Calu3 (cell line): ENCODE measurements at regions not wholly inside any gene's neighbourhood (a gene's known extent, or its start where the extent isn't known, plus 50 kb on each side); places are given as distances from the start of the nearest gene placed in this dataset.
A peak's percentile ranks its signal among the peaks of the same experiment; 100 is the strongest.

Source experiments
- BruUV-seq: library from RNA; stranded (reverse); fragments of 400-500 nt; replicated peaks from 2 replicates; lab custom pipeline; 2021; lab: Mats Ljungman, UMichigan
- CTCF ChIA-PET: fragments of 300-600 bp; sonication (Branson Sonifier 250); formaldehyde crosslinking; loops from one replicate; lab custom pipeline; 2022; ENCODE audit warnings: antibody characterized with exemption; lab: Charles Lee
- DNase-seq: peaks from one replicate; pipeline ENCODE4 v3.0.0; 2022
- H3K27ac Mint-ChIP-seq: one replicate; pipeline ENCODE4 v1.8.0; 2022; ENCODE audit warnings: mixed read lengths; ENCODE audit not compliant: unreplicated experiment
- H3K27me3 Mint-ChIP-seq: one replicate; pipeline ENCODE4 v1.8.0; 2022; ENCODE audit warnings: mixed read lengths; ENCODE audit not compliant: unreplicated experiment
- H3K36me3 Mint-ChIP-seq: one replicate; pipeline ENCODE4 v1.8.0; 2022; ENCODE audit warnings: mild to moderate bottlenecking, moderate library complexity, mixed read lengths; ENCODE audit not compliant: insufficient read depth, unreplicated experiment
- H3K4me1 Mint-ChIP-seq: one replicate; pipeline ENCODE4 v1.8.0; 2022; ENCODE audit warnings: mild to moderate bottlenecking, low read depth, mixed read lengths; ENCODE audit not compliant: unreplicated experiment
- H3K4me3 Mint-ChIP-seq: one replicate; pipeline ENCODE4 v1.8.0; 2022; ENCODE audit warnings: mild to moderate bottlenecking, low read depth, moderate library complexity, mixed read lengths; ENCODE audit not compliant: unreplicated experiment
- H3K9me3 Mint-ChIP-seq: one replicate; pipeline ENCODE4 v1.8.0; 2022; ENCODE audit warnings: low read depth, mixed read lengths; ENCODE audit not compliant: unreplicated experiment
- intact Hi-C: fragments of 100-400 bp; cut with micrococcal nuclease; formaldehyde crosslinking; loops from one replicate; pipeline ENCODE4 v1.10.0; 2022; ENCODE audit not compliant: unreplicated experiment
- TF ChIP-seq, protein P1 (sequence below): fragments of 200-600 bp; IDR thresholded peaks from one replicate; pipeline ENCODE4 v1.8.0; 2022; ENCODE audit warnings: antibody characterized with exemption; ENCODE audit not compliant: unreplicated experiment

DNA sequence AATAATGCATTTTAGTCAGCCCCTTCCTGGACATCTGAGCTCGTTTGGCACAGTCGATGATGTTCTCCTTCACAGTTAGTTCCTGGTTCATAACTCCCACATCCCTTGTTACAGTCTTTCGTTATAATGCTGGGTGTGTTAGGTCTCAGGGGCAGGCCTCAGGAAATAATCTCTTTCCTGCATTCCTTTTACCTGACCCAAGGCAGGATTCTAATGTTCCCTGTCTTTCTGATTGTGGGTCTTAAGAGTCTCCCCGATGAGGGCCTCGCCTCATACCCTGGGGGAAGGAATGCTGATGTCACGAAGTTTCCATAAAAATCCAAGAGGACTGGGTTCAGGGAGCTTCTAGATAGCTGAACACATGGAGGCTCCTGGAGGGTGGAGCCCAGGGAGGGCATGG lies 104.0 kb upstream of the CARMIL1 start:
- TF ChIP-seq, protein P1, sequence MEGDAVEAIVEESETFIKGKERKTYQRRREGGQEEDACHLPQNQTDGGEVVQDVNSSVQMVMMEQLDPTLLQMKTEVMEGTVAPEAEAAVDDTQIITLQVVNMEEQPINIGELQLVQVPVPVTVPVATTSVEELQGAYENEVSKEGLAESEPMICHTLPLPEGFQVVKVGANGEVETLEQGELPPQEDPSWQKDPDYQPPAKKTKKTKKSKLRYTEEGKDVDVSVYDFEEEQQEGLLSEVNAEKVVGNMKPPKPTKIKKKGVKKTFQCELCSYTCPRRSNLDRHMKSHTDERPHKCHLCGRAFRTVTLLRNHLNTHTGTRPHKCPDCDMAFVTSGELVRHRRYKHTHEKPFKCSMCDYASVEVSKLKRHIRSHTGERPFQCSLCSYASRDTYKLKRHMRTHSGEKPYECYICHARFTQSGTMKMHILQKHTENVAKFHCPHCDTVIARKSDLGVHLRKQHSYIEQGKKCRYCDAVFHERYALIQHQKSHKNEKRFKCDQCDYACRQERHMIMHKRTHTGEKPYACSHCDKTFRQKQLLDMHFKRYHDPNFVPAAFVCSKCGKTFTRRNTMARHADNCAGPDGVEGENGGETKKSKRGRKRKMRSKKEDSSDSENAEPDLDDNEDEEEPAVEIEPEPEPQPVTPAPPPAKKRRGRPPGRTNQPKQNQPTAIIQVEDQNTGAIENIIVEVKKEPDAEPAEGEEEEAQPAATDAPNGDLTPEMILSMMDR, result peak; percentile 18
- Mint-ChIP-seq H3K9me3 (peaks cover 3% of the 10 kb centered on the region), H3K27ac (peak overlapping the region; percentile 73), H3K4me1 (peaks cover 57% of the 10 kb centered on the region), H3K36me3 (peaks cover 13% of the 10 kb centered on the region), H3K27me3 (no peaks in the 10 kb centered on the region), H3K4me3 (peak overlapping the region; percentile 19)
- intact Hi-C loops, result loop anchor here (1.0 to 10.0 kb wide), 4 partner anchors 37 to 320 kb away; no protein-coding TSS in a partner anchor
- DNase-seq, result peak; percentile 81
- no TSS peak for BruUV-seq
- CTCF ChIA-PET, result interaction anchor here (0.6 to 2.8 kb wide), 15 partner anchors 9 to 462 kb away, joined by 3 to 33 read pairs (median 3); no protein-coding TSS in a partner anchor

DNA sequence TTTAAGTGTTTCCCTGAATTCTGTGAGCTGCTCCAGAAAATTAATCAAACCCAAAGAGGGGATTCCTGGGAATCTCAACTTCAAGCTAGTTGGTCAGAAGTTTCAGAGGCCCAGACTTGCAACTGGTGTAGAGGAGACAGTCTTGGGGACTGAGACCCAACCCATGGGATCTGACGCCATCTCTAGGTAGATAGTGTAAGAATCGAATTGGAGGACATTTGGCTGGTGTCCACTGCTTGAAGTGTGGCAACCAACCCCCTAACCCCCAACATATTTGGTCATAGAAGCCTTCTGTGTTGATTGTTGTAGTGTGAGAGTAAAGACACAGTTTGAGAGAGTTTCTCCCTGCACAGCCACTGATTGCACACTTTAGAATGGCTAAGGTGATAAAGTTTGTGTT lies 103.5 kb upstream of the CARMIL1 start:
- intact Hi-C loops, result loop anchor here (1.0 to 10.0 kb wide), 4 partner anchors 37 to 321 kb away; no protein-coding TSS in a partner anchor
- peak; percentile 46 for DNase-seq
- CTCF ChIA-PET, result interaction anchor here (0.6 to 2.8 kb wide), 15 partner anchors 8 to 463 kb away, joined by 3 to 33 read pairs (median 3); no protein-coding TSS in a partner anchor
- H3K36me3 Mint-ChIP-seq, result peaks cover 13% of the 10 kb centered on the region
- no peaks in the 10 kb centered on the region for H3K27me3 Mint-ChIP-seq
- H3K9me3 Mint-ChIP-seq, result peaks cover 3% of the 10 kb centered on the region
- peak overlapping the region; percentile 73 for H3K27ac Mint-ChIP-seq
- BruUV-seq, result no TSS peak
- no peak overlapping the region for H3K4me3 Mint-ChIP-seq
- TF ChIP-seq, protein P1, result no peak
- H3K4me1 Mint-ChIP-seq, result peaks cover 57% of the 10 kb centered on the region

DNA sequence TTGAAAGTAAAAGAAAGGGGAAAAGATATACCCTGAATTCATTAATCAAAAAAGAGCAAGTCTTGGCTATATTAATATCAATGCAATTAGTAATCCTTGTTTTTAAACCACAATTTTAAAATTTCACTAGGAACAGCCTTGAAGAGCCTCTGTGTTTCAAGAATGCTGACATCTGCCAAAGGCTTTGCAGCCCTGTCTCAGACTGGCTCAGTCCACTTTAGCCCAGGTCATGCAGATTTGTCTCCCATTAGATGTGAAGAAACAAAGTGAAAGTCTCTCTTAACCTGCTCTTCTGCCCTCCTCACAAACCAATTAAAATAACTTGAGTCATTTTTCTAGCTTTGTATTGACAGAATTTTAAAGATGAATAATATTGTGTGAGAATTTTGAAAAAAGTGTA lies 102.7 kb upstream of the CARMIL1 start:
- Mint-ChIP-seq H3K27ac (no peak overlapping the region), H3K36me3 (peaks cover 13% of the 10 kb centered on the region), H3K4me1 (peaks cover 50% of the 10 kb centered on the region), H3K9me3 (peaks cover 3% of the 10 kb centered on the region), H3K27me3 (no peaks in the 10 kb centered on the region), H3K4me3 (no peak overlapping the region)
- BruUV-seq, result no TSS peak
- intact Hi-C loops, result loop anchor here (10.0 kb wide), 1 partner anchor 322 kb away; no protein-coding TSS in a partner anchor
- CTCF ChIA-PET, result interaction anchor here (0.6 to 2.8 kb wide), 4 partner anchors 11 to 159 kb away, joined by 3 to 33 read pairs (median 8); no protein-coding TSS in a partner anchor
- TF ChIP-seq, protein P1, result no peak
- DNase-seq, result no peak

DNA sequence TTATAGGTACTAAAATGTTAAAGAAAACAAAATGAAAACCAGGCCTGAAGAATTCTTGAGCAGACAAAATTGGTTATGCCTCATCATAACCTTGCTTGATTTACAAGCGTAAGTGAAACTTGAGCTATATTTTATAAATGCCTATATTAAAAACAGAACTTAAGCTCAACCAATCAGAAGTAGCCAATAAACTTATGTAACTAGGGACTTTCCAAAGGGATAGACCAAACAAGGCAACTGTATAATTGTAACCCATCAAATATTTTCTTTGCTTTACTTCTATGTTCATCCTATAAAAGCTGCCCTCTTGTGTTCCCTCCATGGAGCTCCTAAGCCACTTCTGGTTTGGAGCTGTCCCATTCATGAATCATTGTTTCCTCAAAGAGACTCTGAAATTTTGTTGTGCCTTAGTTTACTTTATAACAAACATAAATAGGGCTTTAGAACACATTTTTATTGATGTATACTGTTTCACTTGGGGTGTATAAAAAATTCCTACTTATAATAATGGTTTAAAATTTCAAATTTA lies 101.6 kb upstream of the CARMIL1 start:
- Mint-ChIP-seq H3K4me3 (no peak overlapping the region), H3K27me3 (no peaks in the 10 kb centered on the region), H3K9me3 (peaks cover 3% of the 10 kb centered on the region), H3K4me1 (peaks cover 39% of the 10 kb centered on the region), H3K27ac (no peak overlapping the region), H3K36me3 (peaks cover 13% of the 10 kb centered on the region)
- intact Hi-C loops, result loop anchor here (10.0 kb wide), 1 partner anchor 323 kb away; no protein-coding TSS in a partner anchor
- TF ChIP-seq, protein P1, result no peak
- CTCF ChIA-PET, result interaction anchor here (0.6 to 2.8 kb wide), 3 partner anchors 16 to 160 kb away, joined by 4 to 33 read pairs (median 12); no protein-coding TSS in a partner anchor
- no peak for DNase-seq
- no TSS peak for BruUV-seq
